Kasumi-1 (cell line): ENCODE measurements at regions not wholly inside any gene's neighbourhood (a gene's known extent, or its start where the extent isn't known, plus 50 kb on each side); places are given as distances from the start of the nearest gene placed in this dataset.

Experiments used
- DNase-seq, 2 experiments: peaks; one replicate each; lab custom pipeline; 2025; lab: John Stamatoyannopoulos, UW

DNA sequence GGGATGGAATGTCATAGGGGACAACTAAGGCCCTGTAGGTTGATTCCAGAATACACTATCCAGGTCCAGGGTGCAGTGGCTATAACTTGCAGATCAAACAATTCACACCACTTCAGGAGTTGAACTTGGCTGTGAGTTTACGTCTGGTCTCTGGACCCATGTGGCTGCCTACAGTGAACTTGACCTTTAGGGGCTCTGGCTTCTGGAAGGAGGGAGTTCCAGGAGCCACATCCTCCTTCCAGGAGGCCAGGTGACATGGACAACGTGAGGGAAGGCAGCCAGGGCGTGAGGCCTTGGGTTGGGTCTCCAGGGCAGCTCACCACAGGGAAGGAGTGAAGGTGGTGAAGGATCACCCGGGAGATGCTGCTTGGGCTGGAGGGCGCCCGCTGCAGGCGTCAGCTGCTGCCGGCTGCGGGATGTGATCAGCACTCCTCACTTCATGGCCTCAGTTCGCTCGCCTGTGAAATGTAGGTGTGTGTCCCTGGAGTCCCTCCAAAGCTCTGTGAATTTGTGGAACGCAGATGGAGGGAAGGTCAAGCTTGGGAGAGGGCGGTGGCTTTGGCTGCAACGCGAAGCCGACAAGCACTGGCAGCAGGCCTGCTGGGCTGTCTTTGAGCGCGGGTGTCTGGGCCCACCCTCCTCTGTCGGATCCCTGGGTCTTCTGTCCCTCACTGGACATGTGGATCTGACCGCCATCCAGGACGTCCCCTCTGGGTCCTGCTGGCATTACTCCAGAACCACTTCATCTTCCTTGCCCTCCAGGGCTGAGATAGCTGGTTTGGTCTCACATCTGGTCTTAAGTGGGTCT lies 146.5 kb downstream of the GLI2 start:
- no peak for DNase-seq

DNA sequence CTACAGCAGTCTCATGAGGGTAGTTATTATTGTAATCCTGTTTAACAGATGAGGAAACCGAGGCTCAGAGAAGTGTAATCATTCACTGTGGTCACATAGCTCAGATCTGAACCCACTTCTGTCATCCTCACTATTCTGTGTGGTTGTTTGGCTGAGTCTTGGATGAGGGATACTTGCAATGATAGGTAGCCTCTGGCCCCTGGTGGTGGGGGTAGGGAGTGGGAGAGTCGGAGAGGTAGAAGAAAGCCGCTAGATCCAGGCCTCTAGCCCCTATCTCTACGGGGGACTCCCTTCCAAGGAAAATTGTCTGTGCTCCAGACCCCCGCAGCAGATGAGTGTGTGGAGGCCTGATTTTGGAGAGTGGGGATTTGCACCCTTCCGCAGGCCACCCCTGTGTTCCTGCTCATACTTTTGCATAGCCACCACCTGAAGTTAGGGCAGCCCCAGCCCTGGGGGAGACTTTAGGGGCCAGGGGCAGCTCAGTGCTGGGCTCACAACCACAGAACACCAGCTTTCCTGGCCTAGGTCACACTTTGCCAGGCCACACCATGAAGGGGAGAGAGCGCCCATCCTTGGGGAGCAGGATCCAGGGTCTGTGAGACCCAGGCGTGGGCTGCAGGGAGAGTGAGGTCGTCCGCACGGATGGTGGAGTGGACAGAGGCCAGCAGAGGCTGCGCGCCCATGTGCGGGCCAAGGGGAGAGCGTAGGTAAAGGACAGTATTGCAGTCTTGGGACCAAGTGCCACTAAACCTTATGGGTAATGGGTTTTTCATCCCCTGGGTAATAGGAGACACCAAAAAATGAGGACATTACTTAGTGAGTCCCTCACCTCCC lies 148.2 kb downstream of the GLI2 start:
- no peak for DNase-seq

DNA sequence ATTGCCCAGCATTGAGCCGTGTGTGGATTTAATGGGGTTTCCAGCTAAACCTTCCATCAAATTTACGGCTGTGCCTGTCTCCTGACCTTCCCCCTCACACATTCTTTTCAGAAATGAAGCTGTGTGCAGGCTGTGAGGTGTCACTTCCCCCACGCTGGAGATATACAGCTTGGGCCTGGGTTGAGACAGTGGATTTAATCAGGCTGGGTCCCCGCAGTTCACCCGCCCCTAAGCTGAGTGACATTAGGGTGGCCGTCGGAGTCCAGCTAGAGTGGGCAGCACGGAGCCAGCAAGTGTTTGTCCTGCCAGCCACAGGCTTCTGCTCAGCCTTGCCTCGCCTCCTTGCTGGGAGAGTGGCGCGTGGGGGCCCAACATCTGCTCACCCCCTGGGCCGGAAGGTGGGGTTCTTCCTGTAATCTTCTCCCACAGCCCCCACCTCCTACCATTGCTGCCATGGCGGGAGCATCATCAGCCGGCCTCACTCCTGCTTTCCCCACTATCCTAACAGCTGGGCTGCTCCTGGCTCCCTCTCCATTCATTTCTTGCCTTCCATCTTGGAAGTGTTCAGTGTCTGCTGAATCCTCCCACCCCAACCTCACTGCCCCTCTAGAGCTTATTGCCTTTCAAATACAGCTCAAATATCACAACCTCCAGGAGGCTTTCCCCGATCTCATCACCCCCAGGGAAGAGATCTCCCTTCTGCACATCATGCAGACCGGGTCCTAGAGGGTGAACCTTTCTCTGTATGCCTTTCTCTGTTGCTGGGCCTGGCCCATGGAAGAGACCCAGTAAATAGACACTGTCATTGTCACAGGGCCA lies 149.0 kb downstream of the GLI2 start:
- no peak for DNase-seq

DNA sequence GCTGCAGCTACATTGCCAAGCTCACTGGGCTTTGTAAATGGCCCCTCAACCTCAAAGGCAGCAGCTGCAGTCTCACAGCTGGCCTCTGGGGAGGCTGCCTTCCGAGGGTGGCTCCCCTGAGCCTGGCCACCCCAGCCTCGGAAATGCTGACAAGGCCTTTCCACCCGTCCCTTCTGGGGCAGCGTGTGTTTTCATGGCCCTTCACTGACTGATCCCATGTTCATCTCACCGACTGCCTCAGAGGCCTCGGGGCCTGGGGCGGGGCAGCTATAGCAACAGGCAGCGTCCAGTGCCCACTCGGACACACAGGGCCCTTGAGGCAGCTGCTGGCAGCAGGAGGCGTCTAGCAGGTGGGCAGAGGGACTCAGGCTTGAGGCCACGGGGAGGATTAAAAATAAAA lies 149.7 kb downstream of the GLI2 start:
- DNase-seq = no peak

DNA sequence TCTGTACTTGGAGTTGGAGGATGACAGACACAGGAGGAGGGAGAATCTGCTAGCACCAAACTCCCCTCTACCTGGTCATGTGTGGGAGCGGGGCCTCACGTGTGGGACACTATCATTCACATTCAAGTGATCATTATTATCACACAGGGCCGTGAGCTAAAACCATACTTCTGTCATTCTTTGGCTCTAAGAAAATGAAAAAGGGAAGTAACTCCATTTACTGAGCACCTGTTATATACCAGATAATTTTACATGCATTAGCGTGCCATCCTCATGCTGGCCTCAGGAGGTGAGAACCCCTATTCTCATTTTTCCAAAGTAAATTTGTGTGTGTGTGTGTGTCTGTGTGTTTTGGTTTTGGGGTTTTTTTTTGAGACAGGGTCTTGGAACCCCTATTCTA lies 150.1 kb downstream of the GLI2 start:
- DNase-seq = no peak

DNA sequence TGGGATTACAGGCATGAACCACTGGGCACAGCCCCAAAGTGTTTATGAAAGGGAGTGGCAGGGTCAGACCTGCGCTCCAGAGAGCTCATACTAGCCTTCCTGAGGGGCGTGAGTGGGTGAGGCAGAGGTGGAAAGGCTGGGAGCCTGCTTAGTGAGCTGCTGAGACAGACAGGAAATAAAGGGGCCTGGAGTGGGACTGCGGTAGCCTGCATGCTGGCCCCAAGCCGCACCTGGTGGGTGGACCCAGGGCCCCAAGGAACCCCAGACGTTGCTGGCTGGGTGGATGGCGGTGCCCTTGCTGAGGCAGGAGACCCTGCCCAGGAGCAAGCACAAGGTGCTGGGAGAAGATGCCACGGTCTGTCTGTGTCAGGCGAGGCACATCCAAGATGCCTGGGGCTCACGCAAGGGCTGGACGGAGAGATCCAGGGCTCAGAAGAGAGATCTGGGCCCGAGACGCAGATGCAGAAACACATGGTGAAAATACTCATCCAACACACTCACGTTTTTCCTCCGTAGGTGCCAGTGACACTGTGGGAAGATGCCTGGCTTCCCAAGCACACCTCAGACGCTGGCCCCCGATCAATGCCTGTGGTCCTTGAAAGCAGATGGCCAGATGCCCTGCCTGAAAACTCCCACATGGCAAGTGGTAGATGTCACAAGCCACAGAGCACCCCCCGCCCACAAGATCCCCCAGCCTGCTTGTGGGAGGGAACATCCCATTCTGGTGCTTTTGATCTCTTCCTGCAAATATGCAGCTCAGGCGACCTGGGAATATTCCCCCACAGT lies 151.1 kb downstream of the GLI2 start:
- no peak for DNase-seq

DNA sequence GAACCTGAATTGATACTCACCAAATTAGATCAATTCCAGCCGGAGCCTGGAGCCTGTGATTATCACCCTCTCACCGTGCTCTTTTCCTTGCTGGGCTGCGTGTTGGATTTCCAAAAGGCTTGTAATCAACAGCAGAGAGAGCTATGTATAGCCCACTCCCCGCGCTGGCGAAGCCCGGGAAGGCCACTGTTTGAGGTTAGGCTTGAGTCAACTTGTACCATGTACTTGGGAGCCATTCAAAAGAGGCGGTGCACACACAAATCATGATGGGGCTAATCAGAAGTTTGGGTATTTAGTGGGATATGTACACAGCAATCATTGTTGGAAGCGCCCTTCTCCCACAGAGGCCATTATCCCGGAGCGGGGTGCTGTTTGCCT lies 151.6 kb downstream of the GLI2 start:
- DNase-seq = no peak

DNA sequence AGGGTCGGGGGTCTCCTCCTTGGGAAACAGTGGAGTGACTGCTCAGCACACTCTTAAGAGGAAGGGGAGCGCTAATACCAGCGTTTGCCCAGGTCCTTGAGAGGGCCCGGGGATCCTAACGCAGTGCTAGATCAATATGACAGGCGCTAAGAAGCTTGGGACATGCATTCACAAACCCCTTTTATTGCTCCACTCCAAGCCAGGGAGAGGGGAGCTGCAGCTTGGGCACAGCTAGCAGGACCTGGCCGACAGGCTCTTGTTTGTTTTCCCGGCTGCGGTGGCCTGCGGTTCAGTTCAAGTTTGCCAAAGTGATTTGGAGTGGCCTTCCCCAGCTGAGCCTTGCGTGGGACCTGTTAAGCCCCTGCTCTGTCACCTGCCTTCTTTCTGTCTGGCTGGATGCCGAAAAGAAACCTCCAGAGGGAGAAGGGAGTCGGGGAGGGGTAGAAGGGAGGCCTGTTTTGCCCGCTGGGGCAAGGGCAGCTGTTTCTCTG lies 152.1 kb downstream of the GLI2 start:
- DNase-seq = no peak

DNA sequence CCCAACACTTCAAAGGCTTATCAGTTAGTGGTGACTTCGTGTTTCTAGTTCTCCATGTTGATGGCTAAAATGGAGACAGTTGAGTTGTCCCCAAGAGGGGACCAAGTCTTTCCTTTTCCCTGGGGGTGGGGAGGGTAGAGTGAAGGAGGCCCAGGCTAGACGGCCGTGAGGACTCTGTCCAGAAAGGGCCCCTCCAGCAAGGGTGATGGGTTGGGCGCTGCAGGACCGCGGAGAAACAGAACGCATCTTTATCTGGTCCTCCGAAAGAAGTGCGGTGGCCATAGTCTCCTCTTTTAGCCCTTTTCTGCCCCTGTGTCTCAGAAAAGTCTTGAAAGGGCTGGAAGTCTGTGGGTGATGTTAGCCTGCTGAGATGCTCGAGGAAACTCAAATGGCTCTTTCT lies 153.2 kb downstream of the GLI2 start:
- no peak for DNase-seq

DNA sequence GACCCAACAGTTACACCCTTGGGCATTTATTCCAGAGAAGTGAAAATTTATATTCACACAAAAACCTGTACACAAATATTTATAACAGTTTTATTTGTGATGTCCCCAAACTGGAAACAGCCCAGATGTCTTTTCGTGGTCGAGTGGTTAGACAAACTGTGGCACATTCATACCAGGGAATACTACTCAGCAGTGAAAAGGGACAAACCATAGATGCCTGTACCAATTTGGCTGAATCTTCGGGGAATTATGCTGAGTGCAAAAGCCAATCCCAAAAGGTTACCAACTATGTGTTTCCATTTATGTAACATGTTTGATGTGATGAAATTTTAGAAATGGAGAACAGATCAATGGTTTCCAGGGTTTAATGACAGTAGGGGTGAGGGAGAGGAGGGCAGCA lies 154.3 kb downstream of the GLI2 start:
- DNase-seq = no peak

DNA sequence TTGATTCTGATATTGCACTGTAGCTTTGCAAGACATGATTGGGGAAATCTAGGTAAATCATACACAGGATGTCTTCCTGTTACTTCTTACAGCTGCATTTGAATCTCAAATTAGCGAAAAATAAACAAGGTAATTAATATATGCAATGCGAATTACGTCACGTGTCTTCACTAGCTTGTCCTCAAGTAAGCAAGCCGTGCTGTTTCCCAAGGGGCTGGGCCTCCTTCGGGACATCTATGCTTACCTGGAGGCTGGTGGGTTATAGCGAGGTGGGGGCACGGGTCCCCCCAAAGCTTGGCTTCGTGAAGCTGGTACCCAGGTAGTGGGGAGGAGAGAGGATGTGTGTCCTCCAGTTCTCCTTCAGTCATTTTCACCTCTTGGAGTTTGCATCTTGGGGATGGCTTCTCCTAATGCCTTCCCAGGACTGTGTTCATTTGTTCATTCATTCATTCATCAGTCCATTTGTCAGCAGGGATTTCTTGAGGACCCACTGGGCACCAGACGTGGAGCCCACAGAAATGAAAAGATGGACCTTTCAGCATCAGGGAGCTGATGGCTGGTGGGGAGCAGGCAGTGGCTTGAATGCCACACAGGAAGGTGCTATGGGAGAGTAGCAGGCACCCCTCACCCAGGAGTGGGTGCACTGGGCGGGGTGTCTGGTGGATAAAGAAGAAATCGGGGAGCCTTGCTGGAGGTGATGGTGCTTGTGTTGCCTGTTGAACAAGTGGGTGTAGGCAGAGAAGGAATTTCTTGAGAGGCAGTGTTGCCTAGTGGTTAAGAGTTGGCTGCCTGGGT lies 155.1 kb downstream of the GLI2 start:
- DNase-seq = no peak

DNA sequence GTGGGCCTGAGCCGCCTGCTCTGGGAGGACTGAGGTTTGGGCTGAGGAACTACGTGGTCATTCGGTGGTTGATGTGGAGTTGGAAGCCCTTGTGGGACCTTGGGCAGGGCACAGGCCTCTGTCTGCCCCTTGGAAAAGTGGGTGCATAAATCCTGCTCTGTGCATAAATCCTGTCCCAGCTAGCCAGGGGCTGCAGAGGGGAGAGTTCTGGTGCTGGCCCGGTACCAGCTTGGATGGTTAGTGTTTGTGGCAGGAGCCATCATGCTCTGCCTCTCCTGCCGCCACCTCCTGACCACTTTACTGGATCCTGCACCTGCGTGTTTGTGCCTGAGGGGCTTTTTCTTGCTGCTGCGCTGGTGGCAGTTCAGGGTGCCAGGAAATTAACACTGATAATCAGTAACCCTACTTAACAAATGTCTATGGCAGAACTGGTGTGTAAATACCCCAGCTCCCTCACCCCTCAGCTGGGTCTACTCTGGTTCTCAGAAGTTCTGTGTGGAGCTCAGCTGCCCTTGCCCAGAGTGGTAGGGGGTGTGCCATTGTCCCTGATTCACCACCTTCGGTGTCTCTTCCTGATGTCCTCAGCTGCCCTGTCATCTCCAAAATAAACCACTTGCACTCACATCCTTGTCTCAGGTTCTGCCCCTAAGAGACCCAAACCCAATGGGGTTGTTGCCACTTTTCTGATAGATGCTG lies 156.8 kb downstream of the GLI2 start:
- DNase-seq = no peak

DNA sequence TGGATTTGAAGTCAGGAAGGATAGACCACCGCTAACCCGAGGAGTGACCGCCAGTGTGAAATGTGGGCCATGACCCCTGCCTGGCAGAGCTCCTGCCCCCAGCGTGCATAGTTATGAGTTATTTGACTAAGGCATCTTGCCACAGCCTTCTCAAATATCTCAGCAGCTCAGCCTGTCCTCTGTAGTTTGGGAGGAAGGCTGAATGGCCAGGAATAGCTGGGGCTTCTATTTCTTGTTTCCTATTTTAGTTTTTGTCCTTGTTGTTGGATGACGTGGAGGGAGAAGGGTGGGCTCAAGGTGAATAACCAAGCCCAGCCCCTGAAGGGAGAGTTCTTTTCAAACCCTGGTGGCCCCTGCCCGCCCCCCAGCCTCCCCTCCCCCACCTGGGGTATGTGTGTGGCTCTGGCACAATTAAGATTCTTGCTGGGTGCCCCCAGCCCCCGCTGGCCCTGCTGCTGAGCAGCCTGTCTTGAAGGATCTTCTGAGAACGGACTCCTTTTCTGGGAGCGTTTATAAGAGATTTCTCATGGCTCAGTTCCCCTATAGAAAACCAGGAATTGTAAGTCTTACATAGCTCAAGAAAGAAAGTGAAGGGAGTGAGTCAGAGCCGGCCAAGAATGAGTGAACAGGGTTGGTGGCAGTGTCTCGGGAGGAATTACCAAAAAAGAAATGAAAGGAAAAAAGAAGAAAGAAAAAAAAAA lies 157.4 kb downstream of the GLI2 start:
- no peak for DNase-seq

DNA sequence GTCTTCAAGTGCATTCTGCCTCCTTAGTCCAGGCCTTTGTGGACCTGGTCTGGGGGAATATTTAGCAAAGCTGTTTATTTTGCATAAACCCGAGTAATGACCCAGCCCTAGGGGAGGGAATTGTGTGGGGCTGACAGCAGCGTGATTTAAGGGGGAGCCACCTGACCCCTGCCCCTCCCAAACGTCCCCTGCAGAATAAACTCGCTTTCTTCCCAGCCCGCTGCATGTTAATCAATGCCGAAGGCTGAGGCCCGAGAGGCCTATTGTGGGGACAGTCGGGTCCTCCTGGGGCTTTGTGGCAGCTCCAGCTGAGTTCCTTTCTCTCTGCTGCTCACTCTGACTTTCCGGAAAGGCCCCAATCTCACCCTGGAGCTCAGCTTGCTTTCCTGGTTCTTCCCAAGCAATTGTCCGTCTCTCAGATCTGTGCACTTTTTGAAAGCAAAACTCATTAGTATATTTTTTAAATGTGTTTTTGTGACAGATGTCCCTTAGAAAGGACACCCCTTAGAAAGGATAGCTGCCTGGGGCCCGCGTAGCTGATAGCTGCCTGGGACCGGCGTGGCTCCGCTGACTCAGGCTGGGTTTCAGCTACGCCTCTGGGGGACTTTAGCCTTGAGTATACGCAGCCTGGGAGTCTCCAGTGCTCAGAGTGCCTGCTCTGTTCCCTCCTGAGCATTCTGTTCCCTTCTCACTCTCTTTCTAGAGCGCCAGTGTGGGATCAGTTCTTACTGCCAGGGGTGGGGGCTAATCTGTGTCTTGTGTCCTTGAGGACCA lies 158.3 kb downstream of the GLI2 start:
- no peak for DNase-seq

DNA sequence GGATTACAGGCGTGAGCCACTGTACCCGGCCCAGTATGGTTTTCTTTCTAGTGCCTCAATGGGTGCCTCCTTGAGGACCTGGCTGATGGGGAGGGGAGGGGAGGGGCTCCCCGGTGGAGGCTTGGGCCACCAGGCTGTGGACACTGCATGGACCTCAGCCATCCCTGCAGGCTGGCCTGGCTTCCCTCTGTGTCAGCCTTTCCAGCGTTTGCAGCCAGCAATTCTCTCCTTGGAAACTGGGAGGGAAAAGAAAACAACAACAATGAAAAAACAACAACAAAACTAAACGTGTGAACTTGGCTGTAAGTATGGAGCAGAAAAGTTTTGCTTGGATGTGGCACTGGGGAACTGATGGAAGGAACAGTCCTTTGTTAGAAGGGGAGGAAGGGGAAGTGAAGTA lies 159.3 kb downstream of the GLI2 start:
- DNase-seq = no peak

DNA sequence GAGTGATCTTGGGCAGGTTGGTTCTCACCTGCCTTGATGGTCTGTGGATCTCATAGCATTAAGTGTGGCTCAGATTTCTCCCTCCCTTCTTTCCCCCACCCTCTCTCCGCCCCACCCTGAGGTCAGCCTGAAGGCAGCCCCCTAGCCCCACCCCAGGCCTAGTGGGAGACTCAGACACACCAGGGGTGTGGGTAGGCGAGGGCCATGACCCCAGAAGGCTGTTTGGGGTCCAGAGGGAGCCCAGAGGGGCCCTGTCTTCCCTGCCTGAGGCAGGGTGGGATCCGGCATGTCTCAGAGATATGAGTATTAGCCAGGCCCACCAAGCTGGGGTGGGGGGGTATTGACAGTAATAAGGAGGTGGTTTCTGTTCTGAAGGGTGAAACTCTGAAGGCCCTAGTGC lies 160.5 kb downstream of the GLI2 start:
- no peak for DNase-seq

DNA sequence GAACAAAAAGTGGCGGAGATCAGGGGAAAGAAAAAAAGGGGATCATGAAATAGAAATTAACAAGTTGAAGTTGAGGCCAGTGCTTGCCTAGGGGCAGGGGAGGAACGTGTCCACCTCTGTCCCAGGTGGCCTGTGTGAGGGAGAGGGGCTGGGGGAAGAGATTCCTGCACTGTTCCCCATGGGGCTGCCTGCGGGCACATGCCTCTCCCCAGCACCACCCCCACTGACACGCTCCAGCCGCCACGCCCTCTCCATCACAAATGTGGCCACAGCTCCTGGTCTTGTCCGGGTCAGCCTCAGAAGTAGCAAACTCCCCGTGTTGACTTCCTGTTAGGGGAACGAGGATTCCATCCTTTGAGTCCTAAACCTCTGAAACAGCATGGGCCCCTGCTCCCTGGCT lies 161.2 kb downstream of the GLI2 start:
- no peak for DNase-seq

DNA sequence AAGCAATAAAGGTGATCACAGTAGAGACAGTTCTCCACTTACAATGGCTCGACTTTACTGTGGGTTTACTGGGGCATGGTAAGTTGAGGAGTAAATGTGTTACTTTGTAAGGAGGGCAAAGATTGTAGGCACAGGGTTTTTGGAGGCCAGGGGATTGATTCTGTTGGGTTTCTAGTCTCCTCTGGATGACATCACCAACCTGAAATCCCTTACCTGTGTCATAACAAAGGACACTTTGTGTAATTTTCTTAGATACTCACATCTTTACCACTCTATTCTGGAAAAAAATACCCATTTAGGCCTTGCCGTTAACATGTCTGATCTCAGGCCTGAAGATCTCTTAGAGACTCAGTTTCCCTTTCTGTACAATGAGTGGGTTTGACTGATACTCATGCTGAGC lies 161.7 kb downstream of the GLI2 start:
- no peak for DNase-seq

DNA sequence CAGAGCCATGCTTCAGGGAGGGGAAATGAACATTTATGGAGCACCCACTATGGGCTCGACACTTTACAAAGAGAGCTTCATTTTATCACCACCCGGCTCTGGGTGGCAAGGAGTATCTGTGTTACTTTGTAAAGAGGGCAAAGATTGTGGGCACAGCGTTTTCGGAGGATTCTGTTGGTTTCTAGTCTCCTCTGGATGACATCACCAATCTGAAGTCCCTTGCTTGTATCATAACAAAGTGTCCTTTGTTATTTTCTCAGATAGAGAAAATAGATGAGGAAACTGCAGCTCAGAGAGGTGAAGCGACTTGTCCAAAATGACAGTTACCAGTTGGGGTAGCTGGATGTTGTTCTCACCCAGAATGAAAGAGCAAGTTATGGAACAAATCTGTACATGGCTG lies 162.8 kb downstream of the GLI2 start:
- DNase-seq = no peak
